ENCODE measurements at regions not wholly inside any gene's neighbourhood (a gene's known extent, or its start where the extent isn't known, plus 50 kb on each side); places are given as distances from the start of the nearest gene placed in this dataset.

DNA sequence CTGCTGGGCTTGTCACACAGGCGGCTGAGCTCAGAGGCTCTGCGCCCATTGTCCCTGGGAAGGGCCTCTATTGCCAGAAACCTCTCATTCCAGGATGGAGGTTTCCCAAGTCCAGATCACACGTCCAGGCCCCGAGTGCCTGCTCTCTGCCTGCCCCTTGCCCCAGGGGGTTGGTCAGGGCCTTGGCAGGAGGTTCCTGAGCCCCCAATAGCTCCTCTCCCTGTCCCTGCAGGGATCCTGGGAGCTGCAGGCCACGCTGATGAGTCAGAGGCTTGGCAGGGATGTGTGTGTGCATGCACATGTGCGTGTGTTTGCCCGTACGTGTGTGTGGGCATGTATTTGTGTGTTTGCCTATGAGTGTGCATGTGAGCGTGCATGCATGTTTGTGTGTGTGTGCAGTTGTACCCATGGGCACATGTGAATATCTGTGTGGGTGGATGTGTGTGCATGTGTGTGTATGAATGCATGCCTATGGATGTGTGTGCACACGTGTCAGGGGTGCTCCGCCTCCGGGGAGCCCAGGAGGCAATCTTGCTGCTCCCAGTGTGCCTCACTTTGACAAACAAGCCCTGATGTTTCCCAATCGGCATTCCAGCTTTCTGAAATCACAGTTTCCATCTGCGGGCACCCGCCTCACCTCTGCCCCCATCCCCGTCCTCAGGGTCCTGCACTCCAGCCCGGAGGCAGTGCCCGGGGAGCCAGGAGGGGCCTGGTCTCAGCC lies 98.4 kb upstream of the GSE1 start:
- TF ChIP-seq POLR2A (IDR thresholded peaks at IDR 0.05) (no peak), POLR2AphosphoS5 (IDR thresholded peaks at IDR 0.05) (peak; percentile 28 to 47 (median 46)), EP300 (IDR thresholded peaks at IDR 0.05; ENCODE audit: low read depth) (no peak)
- TF ChIP-seq, protein P1, sequence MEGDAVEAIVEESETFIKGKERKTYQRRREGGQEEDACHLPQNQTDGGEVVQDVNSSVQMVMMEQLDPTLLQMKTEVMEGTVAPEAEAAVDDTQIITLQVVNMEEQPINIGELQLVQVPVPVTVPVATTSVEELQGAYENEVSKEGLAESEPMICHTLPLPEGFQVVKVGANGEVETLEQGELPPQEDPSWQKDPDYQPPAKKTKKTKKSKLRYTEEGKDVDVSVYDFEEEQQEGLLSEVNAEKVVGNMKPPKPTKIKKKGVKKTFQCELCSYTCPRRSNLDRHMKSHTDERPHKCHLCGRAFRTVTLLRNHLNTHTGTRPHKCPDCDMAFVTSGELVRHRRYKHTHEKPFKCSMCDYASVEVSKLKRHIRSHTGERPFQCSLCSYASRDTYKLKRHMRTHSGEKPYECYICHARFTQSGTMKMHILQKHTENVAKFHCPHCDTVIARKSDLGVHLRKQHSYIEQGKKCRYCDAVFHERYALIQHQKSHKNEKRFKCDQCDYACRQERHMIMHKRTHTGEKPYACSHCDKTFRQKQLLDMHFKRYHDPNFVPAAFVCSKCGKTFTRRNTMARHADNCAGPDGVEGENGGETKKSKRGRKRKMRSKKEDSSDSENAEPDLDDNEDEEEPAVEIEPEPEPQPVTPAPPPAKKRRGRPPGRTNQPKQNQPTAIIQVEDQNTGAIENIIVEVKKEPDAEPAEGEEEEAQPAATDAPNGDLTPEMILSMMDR (IDR thresholded peaks at IDR 0.05) = no peak
